Duodenal mucosa (tissue), 2 donors: ENCODE measurements at regions not wholly inside any gene's neighbourhood (a gene's known extent, or its start where the extent isn't known, plus 50 kb on each side); places are given as distances from the start of the nearest gene placed in this dataset.

ENCODE experiments used
- H3K27ac ChIP-seq: one replicate; pipeline ENCODE4 v1.7.0; 2013; ENCODE audit warnings: low read depth, low read length
- H3K27me3 ChIP-seq, 2 donors: one replicate each; pipeline ENCODE4 v1.7.0; 2013; ENCODE audit warnings: low read length in 2 of 2, control low read depth in 1 of 2; ENCODE audit not compliant: insufficient read depth in 2 of 2, control insufficient read depth in 1 of 2
- H3K36me3 ChIP-seq, 2 donors: one replicate each; pipeline ENCODE4 v1.7.0; 2013; ENCODE audit warnings: low read length in 2 of 2, control low read depth in 1 of 2; ENCODE audit not compliant: insufficient read depth in 2 of 2, control insufficient read depth in 1 of 2
- H3K4me1 ChIP-seq, 2 donors: one replicate each; pipeline ENCODE4 v1.7.0; 2013; ENCODE audit warnings: low read length in 2 of 2, control low read depth in 1 of 2; ENCODE audit not compliant: insufficient read depth in 2 of 2, control insufficient read depth in 1 of 2
- H3K4me3 ChIP-seq, 2 donors: one replicate each; pipeline ENCODE4 v1.7.0; 2013; ENCODE audit warnings: low read length in 2 of 2, low read depth in 1 of 2
- H3K9ac ChIP-seq, 2 donors: one replicate each; pipeline ENCODE4 v1.7.0; 2013; ENCODE audit warnings: low read length in 2 of 2, low read depth in 1 of 2
- H3K9me3 ChIP-seq, 2 donors: one replicate each; pipeline ENCODE4 v1.7.0; 2013; ENCODE audit warnings: low read length in 2 of 2, control low read depth in 1 of 2; ENCODE audit not compliant: control insufficient read depth in 1 of 2

- H3K27ac ChIP-seq, result no peak overlapping the region
- no peaks in the 10 kb centered on the region for H3K9me3 ChIP-seq
- H3K27me3 ChIP-seq, result no peaks in the 10 kb centered on the region
- no peaks in the 10 kb centered on the region for H3K4me1 ChIP-seq
- H3K4me3 ChIP-seq, result no peak overlapping the region
- no peaks in the 10 kb centered on the region for H3K36me3 ChIP-seq
- no peak overlapping the region for H3K9ac ChIP-seq
Measured at GRCh38 chr13:54368387-54368786, 1339.8 kb downstream of the OLFM4 start.

GRCh38 chr13:54373211-54373610 lies 1344.6 kb downstream of the OLFM4 start:
- no peaks in the 10 kb centered on the region for H3K4me1 ChIP-seq
- H3K36me3 ChIP-seq, result no peaks in the 10 kb centered on the region
- H3K27me3 ChIP-seq, result no peaks in the 10 kb centered on the region
- no peaks in the 10 kb centered on the region for H3K9me3 ChIP-seq
- no peak overlapping the region for H3K4me3 ChIP-seq
- no peak overlapping the region for H3K27ac ChIP-seq
- H3K9ac ChIP-seq, result no peak overlapping the region

GRCh38 chr13:54379461-54379860 lies 1350.8 kb downstream of the OLFM4 start:
- Histone ChIP-seq H3K9me3 (no peaks in the 10 kb centered on the region), H3K4me1 (no peaks in the 10 kb centered on the region), H3K9ac (no peak overlapping the region), H3K4me3 (no peak overlapping the region), H3K36me3 (no peaks in the 10 kb centered on the region), H3K27me3 (no peaks in the 10 kb centered on the region), H3K27ac (no peak overlapping the region)

- H3K9me3 ChIP-seq, result no peaks in the 10 kb centered on the region
- H3K9ac ChIP-seq, result no peak overlapping the region
- no peak overlapping the region for H3K27ac ChIP-seq
- H3K27me3 ChIP-seq, result no peaks in the 10 kb centered on the region
- no peaks in the 10 kb centered on the region for H3K4me1 ChIP-seq
- H3K36me3 ChIP-seq, result no peaks in the 10 kb centered on the region
- no peak overlapping the region for H3K4me3 ChIP-seq
Measured at GRCh38 chr13:54383604-54384003, 1355.0 kb downstream of the OLFM4 start.

- Histone ChIP-seq H3K27ac (no peak overlapping the region), H3K27me3 (no peaks in the 10 kb centered on the region)
Measured at GRCh38 chr13:54387625-54388024, 1359.0 kb downstream of the OLFM4 start.

GRCh38 chr13:54390841-54391240 lies 1362.2 kb downstream of the OLFM4 start:
- H3K4me1 ChIP-seq, result peaks cover 0 to 11% of the 10 kb centered on the region in 2 donors
- no peak overlapping the region for H3K9ac ChIP-seq
- no peaks in the 10 kb centered on the region for H3K9me3 ChIP-seq
- H3K4me3 ChIP-seq, result no peak overlapping the region
- no peaks in the 10 kb centered on the region for H3K36me3 ChIP-seq
- no peak overlapping the region for H3K27ac ChIP-seq
- no peaks in the 10 kb centered on the region for H3K27me3 ChIP-seq

More at GRCh38 chr13:54387625-54388024, 1359.0 kb downstream of the OLFM4 start:
- no peak overlapping the region for H3K9ac ChIP-seq
- H3K4me1 ChIP-seq, result no peaks in the 10 kb centered on the region
- H3K9me3 ChIP-seq, result no peaks in the 10 kb centered on the region
- no peak overlapping the region for H3K4me3 ChIP-seq
- H3K36me3 ChIP-seq, result no peaks in the 10 kb centered on the region

- Histone ChIP-seq H3K27me3 (no peaks in the 10 kb centered on the region), H3K9me3 (no peaks in the 10 kb centered on the region), H3K4me3 (no peak overlapping the region), H3K4me1 (peaks cover 0 to 11% of the 10 kb centered on the region in 2 donors), H3K9ac (no peak overlapping the region), H3K27ac (no peak overlapping the region), H3K36me3 (no peaks in the 10 kb centered on the region)
Measured at GRCh38 chr13:54394085-54394700, 1365.6 kb downstream of the OLFM4 start.

GRCh38 chr13:54394908-54395307 lies 1366.3 kb downstream of the OLFM4 start:
- Histone ChIP-seq H3K4me1 (peaks cover 0 to 11% of the 10 kb centered on the region in 2 donors), H3K36me3 (no peaks in the 10 kb centered on the region), H3K4me3 (no peak overlapping the region), H3K9ac (no peak overlapping the region), H3K27me3 (no peaks in the 10 kb centered on the region), H3K9me3 (no peaks in the 10 kb centered on the region), H3K27ac (no peak overlapping the region)

- H3K4me1 ChIP-seq, result no peaks in the 10 kb centered on the region
- H3K4me3 ChIP-seq, result no peak overlapping the region
- H3K9ac ChIP-seq, result no peak overlapping the region
- H3K27ac ChIP-seq, result no peak overlapping the region
- no peaks in the 10 kb centered on the region for H3K27me3 ChIP-seq
- no peaks in the 10 kb centered on the region for H3K36me3 ChIP-seq
- no peaks in the 10 kb centered on the region for H3K9me3 ChIP-seq
Measured at GRCh38 chr13:54402495-54402894, 1373.9 kb downstream of the OLFM4 start.

- Histone ChIP-seq H3K4me1 (no peaks in the 10 kb centered on the region), H3K27ac (no peak overlapping the region), H3K36me3 (no peaks in the 10 kb centered on the region), H3K27me3 (no peaks in the 10 kb centered on the region), H3K4me3 (no peak overlapping the region), H3K9ac (no peak overlapping the region), H3K9me3 (no peaks in the 10 kb centered on the region)
Measured at GRCh38 chr13:54415753-54416366, 1387.2 kb downstream of the OLFM4 start.
